ENCODE measurements at regions not wholly inside any gene's neighbourhood (a gene's known extent, or its start where the extent isn't known, plus 50 kb on each side); places are given as distances from the start of the nearest gene placed in this dataset.

DNA sequence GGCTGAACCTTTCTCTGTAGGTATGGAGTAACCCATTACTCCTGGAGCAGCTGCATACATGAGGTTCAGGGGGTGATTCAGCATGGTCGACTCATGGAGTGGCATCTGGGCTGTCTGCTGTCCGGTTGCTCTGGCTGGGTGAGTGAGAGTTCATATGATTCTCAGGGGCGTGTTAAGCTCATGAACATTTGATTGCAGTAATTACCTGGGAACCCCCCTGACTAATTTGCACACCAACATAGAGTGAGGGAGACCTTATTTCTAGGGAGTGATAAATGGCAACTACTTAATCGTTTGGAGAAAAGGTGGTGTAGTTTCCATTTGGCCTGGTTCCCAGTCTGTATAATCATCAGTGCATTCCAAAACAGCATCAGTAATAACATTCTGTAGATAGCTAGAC, 661.9 kb downstream of the ETS1 start:
- no peak for DNase-seq

GRCh38 chr11:127919206-127920000, 668.0 kb downstream of the ETS1 start:
- no peak for DNase-seq

DNA sequence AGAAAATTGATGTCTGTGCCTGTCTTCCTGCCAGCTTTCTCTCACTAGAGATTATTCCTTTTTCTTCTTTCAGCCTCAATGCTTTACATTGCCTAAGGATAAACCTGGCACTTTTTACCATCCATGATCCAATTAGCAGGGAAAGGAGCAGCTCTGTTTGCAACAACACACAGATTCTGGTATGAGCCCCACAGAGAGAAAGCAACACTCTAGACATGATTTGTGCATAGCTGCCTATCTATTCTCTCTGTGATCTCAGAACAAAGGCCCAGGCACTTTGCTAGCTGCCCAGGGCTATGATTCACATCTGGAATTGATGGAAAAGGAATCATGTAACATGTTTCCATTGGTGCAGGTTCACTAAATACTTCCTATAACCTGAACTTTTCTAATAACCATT, 685.0 kb downstream of the ETS1 start:
- DNase-seq, result no peak

- DNase-seq, result no peak
Observed at GRCh38 chr11:127898422-127899365, 688.7 kb downstream of the ETS1 start.

DNA sequence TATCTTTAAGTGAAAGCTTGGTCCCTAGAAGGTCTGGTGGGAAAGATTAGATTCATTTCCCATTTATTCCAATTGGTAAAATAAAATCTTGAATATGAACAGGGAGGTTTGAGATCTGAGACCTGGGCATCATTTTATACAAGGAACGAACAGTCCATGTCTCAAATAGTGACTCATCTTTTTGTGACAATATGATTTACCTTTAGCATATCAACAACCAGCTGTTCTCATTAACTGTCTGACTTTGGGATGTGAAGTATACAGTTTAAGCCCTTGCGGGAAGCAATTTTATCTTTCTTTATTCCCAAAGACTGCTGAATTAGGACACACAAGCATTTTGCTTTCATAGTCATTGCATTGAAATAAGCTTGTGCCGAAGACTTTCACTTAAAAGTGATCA, 691.6 kb downstream of the ETS1 start:
- DNase-seq, result no peak

DNA sequence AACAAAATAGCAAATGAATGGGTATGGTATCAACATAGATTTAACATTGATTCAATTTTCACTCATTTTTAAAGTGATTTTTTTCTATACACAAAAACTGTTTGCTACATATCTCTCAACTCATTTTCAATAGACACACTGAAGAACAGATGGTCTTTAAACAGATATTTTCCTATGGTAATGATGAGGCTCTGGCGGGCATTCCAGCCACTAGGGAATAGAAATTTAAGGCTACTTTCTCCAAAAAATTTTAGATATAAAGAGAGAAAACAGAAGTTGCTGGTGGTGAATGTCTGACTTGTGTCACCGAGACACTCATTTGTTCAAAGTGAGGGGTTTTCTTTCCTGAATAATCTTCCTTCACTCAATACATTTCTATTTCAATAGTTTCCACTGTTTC, 693.0 kb downstream of the ETS1 start:
- DNase-seq, result no peak

GRCh38 chr11:127890030-127890615, 697.2 kb downstream of the ETS1 start:
- DNase-seq, result no peak

- DNase-seq, result no peak
Observed at GRCh38 chr11:127888386-127888785, 699.0 kb downstream of the ETS1 start.

GRCh38 chr11:127875131-127875530, 712.2 kb downstream of the ETS1 start:
- DNase-seq, result no peak

GRCh38 chr11:127873478-127873877, 713.9 kb downstream of the ETS1 start:
- DNase-seq, result no peak

DNA sequence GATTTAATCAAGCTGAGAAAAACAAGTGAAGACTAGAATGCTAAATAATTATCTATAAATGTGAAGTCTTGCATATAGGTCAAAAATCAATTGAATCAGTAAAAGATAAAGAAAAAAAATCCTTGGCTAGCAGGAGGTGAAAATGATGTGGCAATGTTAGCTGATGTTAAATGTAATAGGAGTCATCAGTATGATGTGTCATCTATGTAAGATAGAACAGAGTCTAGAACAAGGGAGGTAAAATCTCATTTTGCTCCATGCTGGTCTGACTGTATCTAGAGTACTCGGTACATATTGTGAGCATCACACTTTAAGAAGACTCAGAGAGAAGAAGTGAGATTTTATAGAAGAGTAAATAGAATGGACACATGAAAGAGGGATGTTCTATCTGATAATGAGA, 721.2 kb downstream of the ETS1 start:
- DNase-seq, result no peak

DNA sequence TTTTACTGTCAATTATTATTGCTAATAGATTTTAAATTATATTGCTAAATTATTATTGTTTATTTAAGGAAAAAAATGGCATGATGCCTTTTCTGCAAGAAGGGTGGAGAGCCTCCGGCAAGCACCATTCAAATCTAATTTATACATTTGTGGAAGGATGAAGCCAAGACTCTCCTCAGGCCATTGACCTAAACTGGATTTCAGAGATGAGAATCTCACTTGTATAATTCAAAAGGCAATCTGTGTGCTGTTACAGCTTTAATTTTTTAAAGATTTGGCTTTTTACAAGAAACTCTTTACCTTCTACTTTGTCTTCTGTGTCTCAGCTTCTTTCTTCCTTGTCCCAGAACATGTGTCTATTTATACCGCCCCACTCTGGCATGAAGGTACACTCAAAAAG, 722.5 kb downstream of the ETS1 start:
- no peak for DNase-seq

- no peak for DNase-seq
Observed at GRCh38 chr11:127862406-127862805, 725.0 kb downstream of the ETS1 start.

DNA sequence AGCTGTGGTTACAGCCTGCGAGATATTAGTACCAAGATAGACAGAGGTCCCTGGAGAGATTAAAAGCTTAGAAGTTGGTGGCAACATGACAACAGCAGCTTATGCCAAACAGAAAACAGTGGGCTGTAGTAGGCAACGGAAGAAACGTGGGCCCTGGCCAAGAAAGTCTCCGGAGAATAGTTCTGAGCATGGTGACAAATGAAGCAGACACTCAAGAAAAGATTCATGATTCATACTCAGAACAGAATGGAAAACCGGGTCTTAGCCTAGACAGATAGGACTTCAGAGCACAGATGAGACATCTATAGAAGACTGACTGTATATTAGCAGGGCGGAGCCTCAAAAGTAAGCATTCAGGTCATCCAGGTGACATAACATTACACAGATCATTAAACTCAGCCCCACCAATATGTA, 727.4 kb downstream of the ETS1 start:
- peak; percentile 56 for DNase-seq

- DNase-seq, result peak; percentile 63
Observed at GRCh38 chr11:127844876-127845275, 742.5 kb downstream of the ETS1 start.

DNA sequence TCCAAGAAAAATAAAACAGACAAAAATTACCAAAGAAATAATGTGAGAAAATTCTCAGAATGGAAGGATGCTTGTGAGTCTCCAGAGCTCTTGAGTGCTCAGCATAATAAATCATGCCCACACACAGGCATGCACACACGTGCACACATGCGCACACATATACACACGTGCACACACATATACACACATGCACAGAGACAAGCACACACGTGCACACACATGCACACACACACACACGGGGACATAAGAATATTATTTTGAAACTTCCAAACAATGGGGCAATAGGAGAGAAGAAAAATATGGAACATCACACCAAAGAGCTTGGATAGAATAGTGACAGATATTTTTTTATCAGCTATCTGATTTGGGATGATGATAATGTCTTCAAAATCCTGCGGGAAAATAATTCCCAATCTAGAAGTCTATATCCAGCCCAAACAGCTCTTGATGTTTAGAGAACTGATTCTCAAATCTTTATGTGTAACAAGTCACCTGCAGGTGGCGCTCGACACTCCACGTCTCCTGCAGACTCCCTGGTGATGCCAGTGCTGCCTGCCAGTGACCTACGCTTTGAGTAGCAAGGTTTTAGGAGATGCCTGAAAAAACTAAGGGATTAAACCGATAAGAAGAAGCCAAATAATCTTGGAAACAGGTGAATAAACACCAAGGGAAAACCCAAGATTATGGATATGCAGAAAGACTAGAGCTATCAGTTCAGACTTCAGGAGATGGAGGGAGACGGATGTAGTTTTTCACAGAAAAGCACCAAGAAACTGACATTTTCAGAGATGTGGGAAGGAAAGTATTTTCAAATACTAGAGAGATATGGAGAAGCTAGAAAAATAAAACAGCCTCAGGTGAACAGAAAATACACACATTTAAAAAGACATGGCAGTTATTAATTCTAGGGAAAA, 743.6 kb downstream of the ETS1 start:
- peak; percentile 85 for DNase-seq

DNA sequence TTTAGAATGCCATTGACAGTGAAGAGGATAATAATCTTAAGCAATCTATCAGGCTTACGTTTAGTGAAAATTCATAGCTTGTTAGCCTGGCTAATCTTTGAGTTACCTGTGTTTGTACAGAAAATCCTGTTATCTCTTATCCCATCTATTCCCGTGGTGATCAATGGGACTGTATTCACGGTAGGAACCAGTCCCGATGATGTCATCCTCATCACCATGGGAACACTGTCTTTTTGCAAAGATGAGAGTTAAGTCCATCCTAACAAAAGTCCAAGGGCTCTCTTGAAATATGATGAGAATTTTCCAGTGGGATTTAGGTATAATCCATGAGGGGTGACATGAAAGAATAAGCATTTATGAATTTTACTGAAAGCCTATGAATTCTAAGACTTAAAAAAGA, 762.2 kb downstream of the ETS1 start:
- peak; percentile 61 for DNase-seq

DNA sequence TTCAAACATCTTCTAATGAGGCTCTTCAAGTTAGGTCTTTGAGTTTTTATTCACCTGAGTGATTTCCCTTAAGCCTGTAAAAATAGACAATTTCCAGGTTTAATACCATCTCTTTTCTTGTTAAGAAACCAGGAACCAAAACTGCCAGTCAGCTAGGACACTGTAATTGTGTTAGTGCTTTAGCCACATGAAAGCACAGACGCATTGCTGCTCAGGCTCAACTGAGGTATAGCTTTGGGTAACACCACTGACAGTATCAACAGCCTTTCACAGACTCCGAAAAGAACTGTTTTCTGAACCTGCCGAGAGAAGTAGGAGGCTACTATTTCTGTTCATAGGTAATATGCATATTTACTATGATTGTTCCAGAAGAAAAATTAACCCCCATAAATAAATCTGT, 768.7 kb downstream of the ETS1 start:
- DNase-seq, result no peak

DNA sequence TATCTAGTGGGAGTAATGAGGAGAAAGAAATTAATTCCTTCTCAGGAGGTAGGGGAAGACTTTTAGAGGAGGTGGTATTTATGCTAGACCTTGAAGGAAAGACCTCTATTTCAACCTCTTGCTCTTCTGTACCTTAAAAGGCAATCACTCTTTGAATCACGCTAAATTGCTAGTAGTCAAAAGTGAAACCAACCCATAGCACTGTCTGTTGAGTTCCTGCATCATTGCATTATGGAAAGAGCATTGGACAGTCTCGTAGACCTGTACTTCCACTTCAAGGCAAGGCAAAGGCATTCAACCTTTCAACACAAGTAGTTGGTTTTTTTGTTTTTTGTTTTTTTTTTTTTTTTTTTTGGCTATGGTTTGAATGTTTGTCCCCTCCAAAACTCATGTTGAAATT, 770.4 kb downstream of the ETS1 start:
- DNase-seq, result no peak

GRCh38 chr11:127815331-127815730, 772.0 kb downstream of the ETS1 start:
- DNase-seq, result no peak

DNA sequence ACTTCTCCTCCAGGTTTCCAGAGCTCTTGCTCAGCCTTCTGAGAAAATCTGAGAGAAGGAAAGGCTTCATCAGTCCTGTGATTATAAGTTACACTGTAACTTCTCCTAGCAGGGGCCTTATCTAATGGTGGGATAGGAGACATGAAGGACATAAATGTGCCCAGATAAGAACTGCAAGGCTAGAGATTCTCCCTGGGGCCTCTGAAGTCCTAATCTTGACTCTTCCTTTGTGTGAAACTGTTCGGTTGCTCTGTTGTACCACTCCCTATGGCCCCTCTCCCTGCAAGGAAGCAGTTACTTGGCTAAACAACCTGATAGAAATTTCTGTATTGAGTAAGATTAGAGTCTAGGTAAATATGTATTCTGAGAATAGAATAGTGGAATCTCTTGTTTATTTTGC, 780.9 kb downstream of the ETS1 start:
- DNase-seq, result no peak

DNA sequence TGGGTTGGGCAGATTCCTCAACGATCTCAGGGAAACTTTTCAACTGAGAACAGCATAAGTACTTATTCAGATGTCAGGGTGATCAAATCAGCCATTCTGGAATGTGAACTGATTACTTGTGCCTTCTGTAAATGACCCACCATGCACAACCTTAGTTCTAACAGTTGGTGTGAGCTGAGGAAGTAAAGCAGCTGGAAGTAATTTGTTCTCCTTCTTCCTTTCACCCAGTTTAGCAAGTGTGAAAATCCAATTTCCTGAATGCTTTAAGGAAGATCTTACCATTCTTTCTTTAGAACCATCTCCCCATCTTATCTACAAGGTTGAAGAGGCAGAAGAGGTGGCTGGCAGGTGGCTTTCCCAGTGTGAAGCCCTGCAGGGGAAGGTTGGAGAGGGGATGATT, 781.6 kb downstream of the ETS1 start:
- DNase-seq, result no peak

All from NCI-H146 (cell line).